Hepatocyte (in vitro differentiated cells): ENCODE measurements at regions not wholly inside any gene's neighbourhood (a gene's known extent, or its start where the extent isn't known, plus 50 kb on each side); places are given as distances from the start of the nearest gene placed in this dataset.
"Not testable (repeated sequence)": the region's sequence is repeated elsewhere in the genome, so short reads cannot be mapped to it uniquely, and the experiment has no call there.

Experiments
- DNase-seq: peaks from one replicate; pipeline ENCODE4 v3.0.0-alpha.2; 2016; ENCODE audit warnings: low spot score
- H2AFZ ChIP-seq: fragments of 200-600 bp; sonication (generic); 2 replicates; pipeline ENCODE4 v1.6.0; 2016; ENCODE audit warnings: antibody characterized with exemption, mild to moderate bottlenecking
- H3K27ac ChIP-seq: fragments of 200-600 bp; sonication (generic); 2 replicates; pipeline ENCODE4 v1.5.1; 2016; ENCODE audit warnings: mild to moderate bottlenecking
- H3K27me3 ChIP-seq: fragments of 200-600 bp; sonication (generic); 2 replicates; pipeline ENCODE4 v1.6.1; 2016
- H3K36me3 ChIP-seq: fragments of 200-600 bp; sonication (generic); replicated peaks from 2 replicates; pipeline ENCODE4 v1.5.1; 2016; ENCODE audit warnings: low read depth; ENCODE audit not compliant: insufficient read depth
- H3K4me1 ChIP-seq: fragments of 200-600 bp; sonication (generic); 2 replicates; pipeline ENCODE4 v1.5.1; 2016; ENCODE audit warnings: mild to moderate bottlenecking, moderate library complexity; ENCODE audit not compliant: insufficient read depth
- H3K4me2 ChIP-seq: fragments of 200-600 bp; sonication (generic); 2 replicates; pipeline ENCODE4 v1.6.0; 2016
- H3K4me3 ChIP-seq: fragments of 200-600 bp; sonication (generic); 2 replicates; pipeline ENCODE4 v1.5.1; 2016; ENCODE audit warnings: mild to moderate bottlenecking
- H3K79me2 ChIP-seq: fragments of 200-600 bp; sonication (generic); 2 replicates; pipeline ENCODE4 v1.6.0; 2017; ENCODE audit warnings: mild to moderate bottlenecking
- H3K9me2 ChIP-seq: fragments of 200-600 bp; sonication (generic); replicated peaks from 2 replicates; pipeline ENCODE4 v1.6.0; 2017; ENCODE audit warnings: mild to moderate bottlenecking; ENCODE audit not compliant: insufficient read depth
- H3K9me3 ChIP-seq: fragments of 200-600 bp; sonication (generic); 2 replicates; pipeline ENCODE4 v1.5.1; 2016; ENCODE audit warnings: low read depth, mild to moderate bottlenecking
- H4K20me1 ChIP-seq: fragments of 200-600 bp; sonication (generic); 2 replicates; pipeline ENCODE4 v1.6.0; 2016; ENCODE audit warnings: mild to moderate bottlenecking; ENCODE audit not compliant: insufficient read depth, poor library complexity, severe bottlenecking
- CTCF ChIP-seq: fragments of 200-600 bp; sonication (generic); IDR thresholded peaks from 2 replicates; pipeline ENCODE4 v1.5.1; 2016; ENCODE audit warnings: antibody characterized with exemption, mild to moderate bottlenecking; ENCODE audit not compliant: poor library complexity
- EZH2 ChIP-seq: fragments of 200-600 bp; sonication (generic); IDR thresholded peaks from 2 replicates; pipeline ENCODE4 v1.6.1; 2016; ENCODE audit warnings: antibody characterized with exemption, mild to moderate bottlenecking, borderline replicate concordance
- EZH2phosphoT487 ChIP-seq: fragments of 200-600 bp; sonication (generic); IDR thresholded peaks from one replicate; pipeline ENCODE4 v1.6.1; 2018; ENCODE audit warnings: antibody characterized with exemption, mild to moderate bottlenecking, low read depth, moderate library complexity; ENCODE audit not compliant: unreplicated experiment, severe bottlenecking
- WGBS: methylation state at CpG from one replicate; pipeline ENCODE4 v1.1.6; 2016; ENCODE audit warnings: low lambda C conversion rate; ENCODE audit errors: missing lambda C conversion rate; 5-methylcytosine and 5-hydroxymethylcytosine counted together

- Histone ChIP-seq H3K4me3 (no peak overlapping the region), H3K36me3 (no peaks in the 10 kb centered on the region), H3K9me2 (no peaks in the 10 kb centered on the region), H3K27me3 (no peaks in the 10 kb centered on the region), H3K79me2 (no peaks in the 10 kb centered on the region), H3K4me2 (no peak overlapping the region), H3K27ac (no peak overlapping the region), H2AFZ (no peak overlapping the region), H4K20me1 (no peaks in the 10 kb centered on the region), H3K9me3 (no peaks in the 10 kb centered on the region), H3K4me1 (no peaks in the 10 kb centered on the region)
- WGBS = 90% methylated on average over 2 of the region's 2 CpGs
- DNase-seq = no peak
- TF ChIP-seq CTCF = no peak
These were observed 388.5 kb downstream of the CAAP1 start for GRCh38 chr9:26504057-26504456.

GRCh38 chr9:26502311-26502710, 390.3 kb downstream of the CAAP1 start:
- 50% methylated on average over 3 of the region's 3 CpGs for WGBS

GRCh38 chr9:26500471-26500870, 392.1 kb downstream of the CAAP1 start:
- H3K27ac ChIP-seq = no peak overlapping the region
- no peak overlapping the region for H2AFZ ChIP-seq
- WGBS = 67% methylated on average over 3 of the region's 3 CpGs
- H3K4me3 ChIP-seq = no peak overlapping the region
- H4K20me1 ChIP-seq = no peaks in the 10 kb centered on the region
- no peaks in the 10 kb centered on the region for H3K36me3 ChIP-seq
- no peaks in the 10 kb centered on the region for H3K9me2 ChIP-seq
- H3K27me3 ChIP-seq = no peaks in the 10 kb centered on the region
- no peaks in the 10 kb centered on the region for H3K79me2 ChIP-seq
- no peak overlapping the region for H3K4me2 ChIP-seq
- DNase-seq = no peak
- H3K4me1 ChIP-seq = no peaks in the 10 kb centered on the region
- H3K9me3 ChIP-seq = no peaks in the 10 kb centered on the region
- TF ChIP-seq EZH2phosphoT487 = no peak
- no peak for TF ChIP-seq CTCF
- no peak for TF ChIP-seq EZH2

More at GRCh38 chr9:26502311-26502710, 390.3 kb downstream of the CAAP1 start:
- TF ChIP-seq EZH2phosphoT487 (no peak), CTCF (peak; percentile 15)
- Histone ChIP-seq H3K36me3 (no peaks in the 10 kb centered on the region), H4K20me1 (no peaks in the 10 kb centered on the region), H3K9me2 (no peaks in the 10 kb centered on the region), H2AFZ (no peak overlapping the region), H3K4me2 (no peak overlapping the region), H3K4me3 (no peak overlapping the region), H3K9me3 (no peaks in the 10 kb centered on the region), H3K27me3 (no peaks in the 10 kb centered on the region), H3K4me1 (no peaks in the 10 kb centered on the region), H3K27ac (no peak overlapping the region), H3K79me2 (no peaks in the 10 kb centered on the region)
- peak; percentile 8 for DNase-seq

- 99% methylated on average over 24 of the region's 59 CpGs for WGBS
- not testable (repeated sequence) for H2AFZ ChIP-seq, H3K9me2 ChIP-seq, DNase-seq, H3K9me3 ChIP-seq, H3K36me3 ChIP-seq, H4K20me1 ChIP-seq, H3K4me3 ChIP-seq, H3K27me3 ChIP-seq, H3K27ac ChIP-seq, H3K79me2 ChIP-seq, H3K4me2 ChIP-seq, H3K4me1 ChIP-seq
These were observed 399.7 kb downstream of the CAAP1 start for GRCh38 chr9:26492608-26493521.

- not testable (repeated sequence) for H3K4me2 ChIP-seq, H3K36me3 ChIP-seq, H2AFZ ChIP-seq, H3K4me3 ChIP-seq, H3K9me3 ChIP-seq, H4K20me1 ChIP-seq, DNase-seq, H3K27ac ChIP-seq, H3K79me2 ChIP-seq, H3K4me1 ChIP-seq, H3K27me3 ChIP-seq, H3K9me2 ChIP-seq
- 96% methylated on average over 30 of the region's 35 CpGs for WGBS
These were observed 400.5 kb downstream of the CAAP1 start for GRCh38 chr9:26491922-26492607.
